Stimulated activated naive CD8-positive, alpha-beta T cell treated with anti-CD3 and anti-CD28 coated beads, Interleukin-15, Interleukin-2, amounts not matched to agents 100 ng/mL and 50 ng/mL, for 24 hours (primary cell): ENCODE measurements at regions not wholly inside any gene's neighbourhood (a gene's known extent, or its start where the extent isn't known, plus 50 kb on each side); places are given as distances from the start of the nearest gene placed in this dataset.

ENCODE experiments used
- H3K27ac Mint-ChIP-seq: one replicate; pipeline ENCODE4 v1.8.0; 2021; ENCODE audit warnings: mild to moderate bottlenecking, mixed read lengths
- H3K27me3 Mint-ChIP-seq: one replicate; pipeline ENCODE4 v1.8.0; 2021; ENCODE audit warnings: mixed read lengths
- H3K36me3 Mint-ChIP-seq: one replicate; pipeline ENCODE4 v1.8.0; 2021; ENCODE audit warnings: low read depth, mixed read lengths
- H3K4me1 Mint-ChIP-seq: one replicate; pipeline ENCODE4 v1.8.0; 2021; ENCODE audit warnings: low read depth, mixed read lengths
- H3K4me3 Mint-ChIP-seq: one replicate; pipeline ENCODE4 v1.8.0; 2021; ENCODE audit warnings: mild to moderate bottlenecking, mixed read lengths
- H3K9me3 Mint-ChIP-seq: one replicate; pipeline ENCODE4 v1.8.0; 2021; ENCODE audit warnings: mixed read lengths

DNA sequence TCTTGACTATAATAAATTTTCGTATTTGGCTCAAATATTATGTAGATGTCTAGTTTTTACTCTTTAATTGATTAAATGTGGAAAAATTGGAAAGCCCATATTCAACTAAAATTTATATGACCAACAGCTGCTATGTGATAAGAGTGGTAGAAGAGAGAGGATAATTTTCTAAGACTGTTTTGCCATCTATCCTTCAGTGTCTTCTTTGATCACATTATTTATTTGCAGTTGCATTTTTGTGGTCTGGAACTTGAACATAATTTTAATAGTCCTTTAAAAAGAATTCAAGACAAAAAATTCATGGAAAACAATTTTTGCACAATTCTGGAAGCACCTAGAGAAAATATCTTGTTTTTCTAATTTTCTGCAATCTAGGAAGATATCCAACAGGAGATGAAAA is 213.3 kb upstream of the THBS1 start:
- H3K9me3 Mint-ChIP-seq = peaks cover 16% of the 10 kb centered on the region

DNA sequence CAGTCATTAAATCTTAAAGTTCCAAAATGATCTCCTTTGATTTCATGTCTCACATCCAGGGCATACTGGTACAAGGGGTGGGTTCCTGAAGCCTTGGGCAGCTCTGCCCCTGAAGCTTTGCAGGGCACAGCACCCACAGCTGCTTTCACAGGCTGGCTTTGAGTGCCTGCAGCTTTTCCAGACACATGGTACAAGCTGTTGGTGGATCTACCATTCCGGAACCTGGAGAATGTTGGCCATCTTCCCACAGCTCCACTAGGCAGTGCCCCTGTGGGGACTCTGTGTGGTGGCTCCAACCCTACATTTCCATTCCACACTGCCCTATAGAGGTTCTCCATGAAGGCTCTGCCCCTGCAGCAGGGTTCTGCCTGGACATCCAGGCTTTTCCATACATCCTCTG is 211.1 kb upstream of the THBS1 start:
- no peaks in the 10 kb centered on the region for H3K4me1 Mint-ChIP-seq
- no peak overlapping the region for H3K4me3 Mint-ChIP-seq
- no peaks in the 10 kb centered on the region for H3K36me3 Mint-ChIP-seq
- peaks cover 16% of the 10 kb centered on the region for H3K9me3 Mint-ChIP-seq
- H3K27ac Mint-ChIP-seq = no peak overlapping the region
- peaks cover 17% of the 10 kb centered on the region for H3K27me3 Mint-ChIP-seq

More for the DNA sequence above, 213.3 kb upstream of the THBS1 start:
- H3K36me3 Mint-ChIP-seq = no peaks in the 10 kb centered on the region
- no peak overlapping the region for H3K27ac Mint-ChIP-seq
- H3K4me3 Mint-ChIP-seq = no peak overlapping the region
- peaks cover 10% of the 10 kb centered on the region for H3K27me3 Mint-ChIP-seq
- no peaks in the 10 kb centered on the region for H3K4me1 Mint-ChIP-seq

DNA sequence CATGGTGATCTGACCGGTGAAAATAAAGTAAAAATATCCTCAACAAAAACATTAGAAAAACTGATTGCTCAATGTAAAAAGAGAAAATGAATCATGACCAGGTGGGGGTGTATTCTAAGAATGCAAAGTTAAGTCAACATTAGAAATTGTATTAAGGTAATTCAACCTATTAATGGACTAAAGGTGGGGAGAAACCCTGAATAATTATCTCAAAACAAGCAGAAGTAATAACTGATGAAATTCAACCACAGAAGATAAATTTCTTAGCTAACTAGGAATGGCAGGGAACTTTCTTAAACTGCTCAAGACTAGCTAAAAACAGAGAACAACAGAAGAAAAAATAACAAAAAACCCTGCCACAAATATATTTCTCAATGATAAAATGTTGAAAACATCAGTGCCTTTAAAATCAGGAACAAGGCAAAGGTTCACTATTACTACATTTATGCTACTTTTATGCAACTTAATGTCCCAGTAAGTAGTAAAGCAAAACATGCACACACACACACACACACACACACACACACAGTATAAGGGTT is 204.4 kb upstream of the THBS1 start:
- H3K27ac Mint-ChIP-seq = no peak overlapping the region
- peaks cover 7% of the 10 kb centered on the region for H3K9me3 Mint-ChIP-seq
- H3K4me3 Mint-ChIP-seq = no peak overlapping the region
- H3K36me3 Mint-ChIP-seq = no peaks in the 10 kb centered on the region
- H3K4me1 Mint-ChIP-seq = no peaks in the 10 kb centered on the region
- peaks cover 13% of the 10 kb centered on the region for H3K27me3 Mint-ChIP-seq

DNA sequence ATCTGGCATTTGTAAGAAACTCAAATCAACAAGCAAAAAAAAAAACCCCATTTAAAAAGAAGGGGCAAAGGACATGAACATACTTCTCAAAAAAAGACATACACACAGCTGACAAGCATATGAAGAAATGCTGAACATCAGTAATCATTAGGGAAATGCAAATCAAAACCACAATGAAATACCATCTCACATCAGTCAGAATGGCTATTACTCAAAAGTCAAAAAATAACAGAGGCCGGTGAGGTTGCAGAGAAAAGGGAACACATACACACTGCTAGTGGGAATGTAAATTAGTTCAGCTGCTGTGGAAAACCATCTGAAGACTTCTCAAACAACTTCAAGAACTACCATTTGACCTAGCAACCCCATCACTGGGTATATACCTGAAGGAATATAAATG is 199.4 kb upstream of the THBS1 start:
- H3K9me3 Mint-ChIP-seq = no peaks in the 10 kb centered on the region
- no peak overlapping the region for H3K27ac Mint-ChIP-seq
- H3K36me3 Mint-ChIP-seq = no peaks in the 10 kb centered on the region
- H3K4me3 Mint-ChIP-seq = no peak overlapping the region
- no peaks in the 10 kb centered on the region for H3K4me1 Mint-ChIP-seq
- H3K27me3 Mint-ChIP-seq = peaks cover 12% of the 10 kb centered on the region

DNA sequence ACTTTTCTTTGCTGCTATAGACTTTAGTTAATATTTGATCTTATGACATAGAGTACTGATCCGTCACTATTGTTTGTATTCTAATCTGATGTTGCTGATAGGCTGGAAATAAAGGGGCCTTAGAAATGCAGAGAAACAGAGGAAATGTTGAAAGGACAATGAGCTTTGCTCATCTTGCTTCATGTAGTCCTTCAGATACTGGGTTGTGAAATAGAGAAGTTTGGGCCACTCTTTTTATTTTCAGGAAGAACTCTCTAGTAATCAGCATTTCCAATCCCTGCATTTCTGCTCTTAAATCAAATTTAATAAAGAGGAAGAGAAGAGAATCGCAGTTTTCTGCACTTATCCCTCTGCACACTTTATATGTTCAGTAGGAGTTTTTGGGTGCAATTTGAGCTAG is 192.8 kb upstream of the THBS1 start:
- H3K27me3 Mint-ChIP-seq = peaks cover 13% of the 10 kb centered on the region
- no peak overlapping the region for H3K27ac Mint-ChIP-seq
- H3K4me1 Mint-ChIP-seq = no peaks in the 10 kb centered on the region
- H3K9me3 Mint-ChIP-seq = no peaks in the 10 kb centered on the region
- H3K4me3 Mint-ChIP-seq = no peak overlapping the region
- H3K36me3 Mint-ChIP-seq = no peaks in the 10 kb centered on the region

DNA sequence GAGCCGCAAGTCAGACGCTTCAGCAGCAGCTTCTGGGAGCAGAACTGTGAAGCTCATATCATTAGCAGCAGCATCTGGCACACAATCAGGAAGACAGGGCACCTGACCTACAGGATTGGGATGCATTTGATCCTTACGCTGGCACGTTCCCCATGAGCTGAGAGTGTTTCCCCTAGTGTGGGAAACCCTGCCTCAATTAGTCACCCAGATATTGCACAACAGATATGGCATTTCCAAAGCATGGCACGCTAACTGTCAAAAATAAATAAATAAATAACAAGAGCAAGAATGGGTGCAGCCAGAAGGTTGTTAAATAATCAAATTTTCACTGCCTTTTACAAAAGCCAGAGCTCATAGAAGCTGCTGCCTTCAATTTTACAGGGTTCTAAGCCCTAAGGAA is 189.6 kb upstream of the THBS1 start:
- no peaks in the 10 kb centered on the region for H3K9me3 Mint-ChIP-seq
- H3K27me3 Mint-ChIP-seq = peaks cover 6% of the 10 kb centered on the region
- no peaks in the 10 kb centered on the region for H3K36me3 Mint-ChIP-seq
- no peaks in the 10 kb centered on the region for H3K4me1 Mint-ChIP-seq
- H3K4me3 Mint-ChIP-seq = no peak overlapping the region
- H3K27ac Mint-ChIP-seq = no peak overlapping the region

DNA sequence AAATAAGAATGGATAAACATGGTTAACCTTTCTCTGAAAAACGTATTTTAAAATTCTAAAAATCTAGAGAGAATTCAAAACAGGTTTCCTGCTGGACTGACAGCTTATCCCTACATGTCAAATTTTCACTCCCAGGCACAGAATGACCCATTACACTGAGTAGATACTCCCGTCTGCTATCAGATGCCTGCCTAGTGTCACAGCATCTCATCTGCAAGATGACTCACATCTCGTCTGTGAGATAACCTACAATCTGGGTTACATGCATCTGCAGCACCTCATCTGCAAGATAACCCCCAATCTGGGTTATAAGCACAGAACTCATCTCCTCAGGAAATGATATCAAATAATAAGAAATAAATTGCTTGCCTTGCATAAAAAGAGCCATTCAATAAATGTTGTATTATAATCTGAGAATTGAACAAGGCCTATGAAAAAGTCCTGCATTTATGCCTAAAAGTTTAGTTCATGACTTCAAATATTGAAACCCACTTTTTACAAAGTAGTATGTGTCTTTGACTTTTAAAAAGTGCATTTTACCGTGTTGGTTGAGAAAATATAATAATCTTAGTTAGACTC is 188.3 kb upstream of the THBS1 start:
- peaks cover 6% of the 10 kb centered on the region for H3K27me3 Mint-ChIP-seq
- H3K36me3 Mint-ChIP-seq = no peaks in the 10 kb centered on the region
- H3K4me1 Mint-ChIP-seq = no peaks in the 10 kb centered on the region
- no peak overlapping the region for H3K4me3 Mint-ChIP-seq
- H3K27ac Mint-ChIP-seq = no peak overlapping the region
- no peaks in the 10 kb centered on the region for H3K9me3 Mint-ChIP-seq

DNA sequence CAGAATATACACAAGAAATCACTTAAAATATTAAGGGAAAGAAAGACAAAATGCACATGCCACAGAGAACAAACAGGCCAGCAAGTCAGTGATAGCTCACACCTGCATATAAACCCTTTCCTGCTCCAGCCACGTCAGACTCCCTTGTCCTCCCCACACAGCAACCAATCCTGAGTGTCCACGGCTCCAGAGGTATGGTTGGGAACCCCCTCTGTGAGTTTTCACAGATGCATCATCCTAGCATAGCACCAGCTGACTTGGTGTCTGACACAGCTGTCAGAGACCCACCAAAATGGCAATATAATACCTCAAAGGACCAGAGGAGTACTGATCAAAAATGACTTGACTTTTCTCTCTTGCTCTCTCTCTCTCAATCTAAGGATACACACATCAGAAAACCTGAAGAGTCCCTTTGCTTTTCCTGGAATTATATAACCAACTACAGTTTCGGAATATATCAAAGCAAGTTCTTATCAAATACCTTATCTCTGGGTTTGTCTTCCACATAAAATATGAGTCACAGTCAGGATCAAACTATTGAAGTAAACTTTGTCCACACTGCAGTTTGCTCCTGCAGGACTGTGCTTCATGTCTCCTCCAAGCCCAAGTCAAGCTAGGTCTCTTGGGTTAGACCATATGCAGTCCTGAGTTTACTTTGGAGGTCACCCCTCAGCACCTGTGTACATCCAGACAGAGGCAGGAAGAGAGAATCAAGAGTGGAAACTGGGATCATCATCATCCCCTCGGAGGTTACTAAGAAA is 187.1 kb upstream of the THBS1 start:
- Mint-ChIP-seq H3K27me3 (peaks cover 6% of the 10 kb centered on the region), H3K9me3 (no peaks in the 10 kb centered on the region), H3K4me3 (no peak overlapping the region), H3K27ac (no peak overlapping the region), H3K36me3 (no peaks in the 10 kb centered on the region), H3K4me1 (no peaks in the 10 kb centered on the region)

DNA sequence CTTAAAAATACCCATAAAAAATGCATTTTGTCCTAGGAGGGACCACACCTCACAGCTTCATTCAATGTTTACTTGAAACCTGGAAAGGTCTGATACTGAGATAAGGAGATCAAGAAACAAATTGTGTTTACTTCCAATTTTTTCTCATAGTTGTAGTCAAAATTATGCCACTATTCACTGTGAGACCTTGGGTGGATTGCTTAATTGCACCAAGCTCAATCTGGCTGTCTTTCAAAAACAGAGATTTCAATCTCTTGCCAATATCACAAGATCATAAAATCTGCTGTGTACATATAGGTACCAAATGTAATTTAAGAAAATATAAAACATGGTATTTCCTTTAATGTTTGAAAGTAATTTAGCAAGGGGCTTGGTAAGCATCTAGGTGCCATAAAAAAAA is 186.4 kb upstream of the THBS1 start:
- Mint-ChIP-seq H3K27ac (no peak overlapping the region), H3K4me1 (no peaks in the 10 kb centered on the region), H3K4me3 (no peak overlapping the region), H3K36me3 (no peaks in the 10 kb centered on the region), H3K9me3 (no peaks in the 10 kb centered on the region), H3K27me3 (peaks cover 6% of the 10 kb centered on the region)

DNA sequence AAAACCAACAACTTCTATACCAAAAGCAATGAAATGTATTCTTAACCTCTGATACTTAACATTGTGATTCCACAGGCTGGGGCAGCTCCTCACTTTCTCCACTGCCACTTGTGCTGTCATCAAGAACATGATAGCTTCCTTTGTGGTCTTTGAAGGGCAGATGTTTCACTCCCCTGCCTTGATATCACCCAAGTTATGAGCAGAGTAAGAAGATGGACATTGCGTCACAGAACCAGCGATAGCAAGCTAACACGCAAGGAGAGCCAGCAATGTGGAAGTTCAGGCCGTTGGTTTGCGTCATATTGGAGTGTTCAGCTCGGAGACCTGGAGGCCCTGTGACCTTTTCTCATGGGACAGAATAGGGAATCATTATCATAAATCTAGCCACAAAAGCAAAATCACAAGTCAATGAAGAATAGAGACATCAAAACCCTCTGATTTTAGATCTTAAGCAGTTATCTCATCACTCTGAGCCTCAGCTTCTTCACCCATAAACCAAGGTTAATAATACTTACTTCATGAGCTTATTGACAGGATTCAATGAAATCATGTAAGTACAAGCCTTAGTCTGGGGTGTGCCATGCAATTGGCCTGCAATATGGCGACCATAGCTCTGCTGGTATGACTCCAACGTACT is 183.8 kb upstream of the THBS1 start:
- Mint-ChIP-seq H3K27me3 (peaks cover 1% of the 10 kb centered on the region), H3K9me3 (no peaks in the 10 kb centered on the region), H3K27ac (no peak overlapping the region), H3K36me3 (no peaks in the 10 kb centered on the region), H3K4me3 (no peak overlapping the region), H3K4me1 (no peaks in the 10 kb centered on the region)

DNA sequence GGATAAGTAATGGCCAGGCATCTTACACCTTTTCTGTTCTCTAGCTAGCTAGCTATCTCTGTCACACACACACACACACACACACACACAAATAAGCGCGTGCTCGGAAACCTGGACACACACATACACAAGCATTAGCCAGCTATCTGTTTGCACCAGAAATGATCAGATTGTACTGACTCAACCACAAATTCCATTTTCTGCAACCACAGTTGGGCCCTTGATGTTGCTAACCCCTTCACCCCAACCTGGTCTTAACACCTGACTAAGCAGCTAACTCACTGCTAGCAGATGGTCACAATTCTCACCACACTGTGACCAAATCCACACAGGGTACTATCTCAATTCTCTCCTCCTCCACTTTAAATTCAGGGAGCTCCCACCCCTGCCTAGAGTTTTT is 183.0 kb upstream of the THBS1 start:
- Mint-ChIP-seq H3K27ac (no peak overlapping the region), H3K36me3 (no peaks in the 10 kb centered on the region), H3K4me1 (no peaks in the 10 kb centered on the region), H3K9me3 (no peaks in the 10 kb centered on the region), H3K4me3 (no peak overlapping the region), H3K27me3 (peaks cover 3% of the 10 kb centered on the region)

DNA sequence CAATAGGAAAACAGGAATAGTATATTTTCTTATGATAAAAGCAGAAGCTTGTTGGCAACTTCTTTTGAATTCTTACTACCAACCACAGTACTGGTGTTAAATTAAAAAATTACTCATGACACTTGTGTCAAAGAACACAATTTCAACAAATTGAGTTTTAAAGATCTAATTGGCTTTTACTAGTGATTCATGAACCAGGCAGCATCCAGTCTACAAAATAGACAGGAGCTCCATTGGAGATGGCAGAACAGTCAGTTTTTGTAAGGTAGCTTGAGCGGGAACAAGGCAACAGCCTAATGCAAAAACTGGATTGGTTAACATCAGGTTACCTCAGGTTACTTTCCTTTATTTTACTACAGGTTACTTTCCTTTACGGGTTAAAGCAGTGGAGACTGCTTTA is 181.3 kb upstream of the THBS1 start:
- no peaks in the 10 kb centered on the region for H3K4me1 Mint-ChIP-seq
- H3K27me3 Mint-ChIP-seq = peaks cover 3% of the 10 kb centered on the region
- no peaks in the 10 kb centered on the region for H3K36me3 Mint-ChIP-seq
- H3K9me3 Mint-ChIP-seq = no peaks in the 10 kb centered on the region
- no peak overlapping the region for H3K27ac Mint-ChIP-seq
- H3K4me3 Mint-ChIP-seq = no peak overlapping the region

DNA sequence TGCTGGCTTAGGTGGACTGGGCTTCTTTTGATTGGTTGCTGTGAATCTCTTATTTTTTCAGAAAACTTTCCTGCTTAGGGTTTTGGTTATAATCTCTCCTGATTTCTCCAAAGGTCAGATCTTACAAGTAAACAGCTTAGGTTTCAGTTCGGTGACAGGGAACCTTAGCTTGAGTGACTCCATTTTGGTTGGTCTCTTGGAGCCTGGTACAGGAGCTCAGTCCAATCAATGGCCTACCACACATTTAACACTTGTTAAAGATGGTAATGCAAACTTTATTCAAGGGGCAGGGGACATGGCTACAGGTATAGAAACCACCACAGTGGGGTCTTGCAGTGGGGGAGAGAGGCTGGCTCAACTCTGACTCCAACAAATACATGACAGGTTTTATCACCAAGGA is 180.9 kb upstream of the THBS1 start:
- H3K4me1 Mint-ChIP-seq = no peaks in the 10 kb centered on the region
- H3K27me3 Mint-ChIP-seq = peaks cover 5% of the 10 kb centered on the region
- no peak overlapping the region for H3K27ac Mint-ChIP-seq
- no peak overlapping the region for H3K4me3 Mint-ChIP-seq
- H3K9me3 Mint-ChIP-seq = no peaks in the 10 kb centered on the region
- H3K36me3 Mint-ChIP-seq = no peaks in the 10 kb centered on the region

DNA sequence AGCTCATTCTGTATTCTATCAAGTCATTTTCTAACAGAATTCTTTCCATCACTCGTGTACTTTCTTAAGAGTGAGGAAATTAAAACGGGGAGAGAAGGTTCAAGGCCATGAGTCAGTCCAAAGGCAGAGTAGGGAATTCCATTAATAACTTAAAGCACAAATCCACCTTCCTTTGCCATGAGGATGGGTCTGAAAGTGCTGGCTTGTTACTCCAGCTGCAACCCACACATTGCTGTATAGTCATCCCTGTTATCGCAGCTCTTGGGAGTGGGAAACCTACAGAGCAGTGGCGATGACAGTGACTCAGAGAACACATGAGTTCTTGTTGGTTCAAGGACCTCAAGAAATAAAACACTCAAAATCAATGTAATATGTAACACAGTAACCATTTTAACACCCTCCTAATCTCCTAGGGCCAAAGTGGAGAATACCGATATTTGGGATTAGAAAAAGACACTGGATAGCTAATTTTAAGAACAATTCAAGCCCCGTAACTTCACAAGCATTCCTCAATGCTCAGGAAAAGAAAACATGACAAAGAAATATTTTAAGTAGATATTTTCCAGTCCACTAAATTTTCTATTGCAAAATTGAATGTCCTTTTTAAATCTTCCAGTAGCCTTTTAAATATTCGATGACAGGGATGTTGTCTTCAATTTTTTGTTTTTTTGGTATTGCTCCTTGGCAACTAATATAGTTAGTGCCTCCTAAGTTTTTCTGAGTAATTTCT is 179.9 kb upstream of the THBS1 start:
- Mint-ChIP-seq H3K4me3 (no peak overlapping the region), H3K4me1 (no peaks in the 10 kb centered on the region), H3K27me3 (peaks cover 9% of the 10 kb centered on the region)

DNA sequence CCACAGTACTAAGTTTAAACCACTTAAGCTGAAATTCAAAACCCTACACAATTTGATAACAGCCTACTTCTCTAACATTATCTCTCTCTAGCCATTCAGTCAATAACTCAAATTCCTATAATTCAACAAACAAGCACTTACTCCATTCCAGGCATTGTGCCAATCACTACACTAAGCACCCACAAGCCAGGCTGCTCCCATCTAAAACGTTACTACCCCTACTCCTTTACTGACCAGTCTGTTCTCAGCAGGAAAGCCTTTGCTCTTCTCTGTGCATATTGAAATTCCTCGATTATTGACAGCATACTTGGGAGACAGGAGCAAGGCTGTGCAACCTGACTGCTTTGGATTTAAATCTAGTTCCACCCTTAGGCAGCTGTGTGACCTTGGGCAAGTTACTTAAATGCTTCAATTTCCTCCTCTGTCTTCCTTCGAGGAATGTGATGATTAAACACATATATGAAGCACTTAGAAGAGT is 177.2 kb upstream of the THBS1 start:
- no peak overlapping the region for H3K4me3 Mint-ChIP-seq
- H3K27me3 Mint-ChIP-seq = peaks cover 23% of the 10 kb centered on the region
- H3K27ac Mint-ChIP-seq = no peak overlapping the region
- H3K9me3 Mint-ChIP-seq = no peaks in the 10 kb centered on the region
- no peaks in the 10 kb centered on the region for H3K36me3 Mint-ChIP-seq
- no peaks in the 10 kb centered on the region for H3K4me1 Mint-ChIP-seq

More for the DNA sequence above, 179.9 kb upstream of the THBS1 start:
- H3K9me3 Mint-ChIP-seq = no peaks in the 10 kb centered on the region
- no peaks in the 10 kb centered on the region for H3K36me3 Mint-ChIP-seq
- no peak overlapping the region for H3K27ac Mint-ChIP-seq
